ENCODE measurements at regions not wholly inside any gene's neighbourhood (a gene's known extent, or its start where the extent isn't known, plus 50 kb on each side); places are given as distances from the start of the nearest gene placed in this dataset.
A peak's percentile ranks its signal among the peaks of the same experiment; 100 is the strongest.

DNA sequence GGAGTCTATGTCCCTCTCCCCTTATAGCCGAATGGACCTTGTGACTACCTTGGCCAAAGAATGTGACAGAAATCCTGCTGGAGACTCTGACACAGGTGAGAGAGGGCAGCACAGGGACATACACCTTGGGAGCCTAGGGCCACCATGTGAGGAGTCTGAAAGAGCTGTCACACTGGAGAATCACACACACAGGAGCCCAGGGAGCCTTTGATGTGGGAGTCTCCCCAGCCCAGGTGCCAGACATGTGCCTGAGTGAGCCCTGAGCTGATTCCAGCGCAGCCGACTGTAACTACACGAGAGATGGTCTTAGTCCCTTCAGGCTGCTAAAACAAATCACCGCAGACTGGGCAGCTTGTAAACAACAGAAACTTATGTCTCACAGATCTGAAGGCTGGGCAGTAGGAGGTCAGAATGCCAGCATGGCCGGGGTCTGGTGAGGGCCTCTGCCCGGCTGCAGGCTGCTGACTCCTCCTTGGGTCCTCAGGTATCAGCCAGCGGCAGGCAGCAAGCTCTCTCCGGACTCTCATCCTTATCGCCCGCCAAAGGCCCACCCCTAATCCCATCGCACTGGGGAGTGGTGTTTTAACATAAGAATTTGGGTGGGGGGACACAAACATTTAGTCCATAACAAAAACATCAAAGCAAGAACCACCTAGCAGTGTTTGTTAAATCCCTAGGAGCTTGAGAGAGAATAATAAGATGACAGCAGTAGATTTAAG, 63.8 kb upstream of the GPR45 start (continued):
- TF ChIP-seq, protein P1, sequence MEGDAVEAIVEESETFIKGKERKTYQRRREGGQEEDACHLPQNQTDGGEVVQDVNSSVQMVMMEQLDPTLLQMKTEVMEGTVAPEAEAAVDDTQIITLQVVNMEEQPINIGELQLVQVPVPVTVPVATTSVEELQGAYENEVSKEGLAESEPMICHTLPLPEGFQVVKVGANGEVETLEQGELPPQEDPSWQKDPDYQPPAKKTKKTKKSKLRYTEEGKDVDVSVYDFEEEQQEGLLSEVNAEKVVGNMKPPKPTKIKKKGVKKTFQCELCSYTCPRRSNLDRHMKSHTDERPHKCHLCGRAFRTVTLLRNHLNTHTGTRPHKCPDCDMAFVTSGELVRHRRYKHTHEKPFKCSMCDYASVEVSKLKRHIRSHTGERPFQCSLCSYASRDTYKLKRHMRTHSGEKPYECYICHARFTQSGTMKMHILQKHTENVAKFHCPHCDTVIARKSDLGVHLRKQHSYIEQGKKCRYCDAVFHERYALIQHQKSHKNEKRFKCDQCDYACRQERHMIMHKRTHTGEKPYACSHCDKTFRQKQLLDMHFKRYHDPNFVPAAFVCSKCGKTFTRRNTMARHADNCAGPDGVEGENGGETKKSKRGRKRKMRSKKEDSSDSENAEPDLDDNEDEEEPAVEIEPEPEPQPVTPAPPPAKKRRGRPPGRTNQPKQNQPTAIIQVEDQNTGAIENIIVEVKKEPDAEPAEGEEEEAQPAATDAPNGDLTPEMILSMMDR (IDR thresholded peaks at IDR 0.05; ENCODE audit: low read depth, low read length, missing input control) = no peak

DNA sequence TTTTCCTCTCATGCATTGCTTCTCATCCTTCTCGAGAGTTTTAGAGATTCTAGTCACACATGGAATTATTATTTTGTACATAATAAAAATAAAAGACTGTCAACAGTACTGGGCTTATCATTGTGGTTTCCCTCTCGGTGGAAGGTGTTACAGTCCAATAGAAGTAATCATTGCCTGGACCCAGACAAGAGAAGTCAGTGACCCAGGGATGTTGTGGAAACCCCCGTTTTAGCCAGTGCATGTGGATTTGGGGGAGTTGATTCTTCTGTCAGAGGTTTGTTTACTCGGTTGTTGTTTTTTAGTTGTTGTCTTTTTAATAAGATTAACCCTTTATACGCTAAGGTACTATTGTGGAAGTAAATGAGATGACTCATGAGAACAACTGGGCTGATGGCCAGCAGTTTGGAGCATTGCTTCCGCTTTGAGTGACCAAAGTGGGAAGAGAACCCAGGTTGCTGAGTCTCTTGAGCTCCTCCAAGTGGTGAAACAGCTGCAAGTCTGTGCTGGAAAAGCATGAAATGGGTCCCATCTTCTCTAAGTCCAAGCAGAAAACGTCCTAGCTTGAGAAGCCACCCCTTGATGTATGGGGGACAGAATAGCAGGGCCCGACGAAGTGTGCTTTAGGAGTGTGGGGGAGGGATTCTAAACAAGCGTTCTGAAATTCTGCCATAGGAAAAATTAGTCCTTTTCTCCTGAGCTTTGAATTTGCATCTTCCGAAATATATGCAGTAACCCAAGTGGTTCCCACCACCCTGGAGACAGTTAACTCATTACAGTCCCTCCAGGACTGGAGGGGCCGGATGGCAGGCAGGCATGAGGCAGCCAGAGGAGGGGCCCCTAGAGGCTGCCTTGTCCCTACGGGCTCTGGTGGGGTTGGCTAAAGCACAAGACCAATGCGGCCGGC, 61.8 kb upstream of the GPR45 start:
- Histone ChIP-seq H3K36me3 (ENCODE audit: control insufficient read depth in 4 of 4, insufficient read depth in 3 of 4, low read depth in 1 of 4, low read length in 3 of 4) (no peaks in the 10 kb centered on the region), H3K9me3 (ENCODE audit: control insufficient read depth in 4 of 4, low read length in 3 of 4) (no peaks in the 10 kb centered on the region), H3K9ac (ENCODE audit: low read depth in 1 of 2, low read length in 2 of 2) (no peak overlapping the region), H3K27ac (ENCODE audit: low read depth in 1 of 2, low read length in 2 of 2) (no peak overlapping the region), H3K4me1 (ENCODE audit: control insufficient read depth in 4 of 4, insufficient read depth in 4 of 4, low read length in 3 of 4) (no peaks in the 10 kb centered on the region), H3K4me3 (ENCODE audit: low read depth in 1 of 3, low read length in 3 of 3) (no peak overlapping the region), H3K27me3 (ENCODE audit: control insufficient read depth in 4 of 4, insufficient read depth in 4 of 4, low read length in 3 of 4) (no peaks in the 10 kb centered on the region)
- WGBS = 53% methylated on average over 15 of the region's 15 CpGs
- DNase-seq (ENCODE audit: low spot score) = no peak
- TF ChIP-seq TAF1 (conservative IDR thresholded peaks at IDR 0.05) = no peak
- TF ChIP-seq JUND (IDR thresholded peaks at IDR 0.05) = peak in 1 of 2 donors; percentile 21
- TF ChIP-seq, protein P1 (IDR thresholded peaks at IDR 0.05; ENCODE audit: low read depth, low read length, missing input control) = peak; percentile 28
- no peak for TF ChIP-seq HNF4A (conservative IDR thresholded peaks at IDR 0.05)
- TF ChIP-seq, protein P2, sequence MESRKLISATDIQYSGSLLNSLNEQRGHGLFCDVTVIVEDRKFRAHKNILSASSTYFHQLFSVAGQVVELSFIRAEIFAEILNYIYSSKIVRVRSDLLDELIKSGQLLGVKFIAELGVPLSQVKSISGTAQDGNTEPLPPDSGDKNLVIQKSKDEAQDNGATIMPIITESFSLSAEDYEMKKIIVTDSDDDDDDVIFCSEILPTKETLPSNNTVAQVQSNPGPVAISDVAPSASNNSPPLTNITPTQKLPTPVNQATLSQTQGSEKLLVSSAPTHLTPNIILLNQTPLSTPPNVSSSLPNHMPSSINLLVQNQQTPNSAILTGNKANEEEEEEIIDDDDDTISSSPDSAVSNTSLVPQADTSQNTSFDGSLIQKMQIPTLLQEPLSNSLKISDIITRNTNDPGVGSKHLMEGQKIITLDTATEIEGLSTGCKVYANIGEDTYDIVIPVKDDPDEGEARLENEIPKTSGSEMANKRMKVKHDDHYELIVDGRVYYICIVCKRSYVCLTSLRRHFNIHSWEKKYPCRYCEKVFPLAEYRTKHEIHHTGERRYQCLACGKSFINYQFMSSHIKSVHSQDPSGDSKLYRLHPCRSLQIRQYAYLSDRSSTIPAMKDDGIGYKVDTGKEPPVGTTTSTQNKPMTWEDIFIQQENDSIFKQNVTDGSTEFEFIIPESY (IDR thresholded peaks at IDR 0.05) = no peak
- TF ChIP-seq GABPA (IDR thresholded peaks at IDR 0.05 in 1 of 2, conservative IDR thresholded peaks at IDR 0.05 in 1 of 2) = no peak
- TF ChIP-seq, protein P3, sequence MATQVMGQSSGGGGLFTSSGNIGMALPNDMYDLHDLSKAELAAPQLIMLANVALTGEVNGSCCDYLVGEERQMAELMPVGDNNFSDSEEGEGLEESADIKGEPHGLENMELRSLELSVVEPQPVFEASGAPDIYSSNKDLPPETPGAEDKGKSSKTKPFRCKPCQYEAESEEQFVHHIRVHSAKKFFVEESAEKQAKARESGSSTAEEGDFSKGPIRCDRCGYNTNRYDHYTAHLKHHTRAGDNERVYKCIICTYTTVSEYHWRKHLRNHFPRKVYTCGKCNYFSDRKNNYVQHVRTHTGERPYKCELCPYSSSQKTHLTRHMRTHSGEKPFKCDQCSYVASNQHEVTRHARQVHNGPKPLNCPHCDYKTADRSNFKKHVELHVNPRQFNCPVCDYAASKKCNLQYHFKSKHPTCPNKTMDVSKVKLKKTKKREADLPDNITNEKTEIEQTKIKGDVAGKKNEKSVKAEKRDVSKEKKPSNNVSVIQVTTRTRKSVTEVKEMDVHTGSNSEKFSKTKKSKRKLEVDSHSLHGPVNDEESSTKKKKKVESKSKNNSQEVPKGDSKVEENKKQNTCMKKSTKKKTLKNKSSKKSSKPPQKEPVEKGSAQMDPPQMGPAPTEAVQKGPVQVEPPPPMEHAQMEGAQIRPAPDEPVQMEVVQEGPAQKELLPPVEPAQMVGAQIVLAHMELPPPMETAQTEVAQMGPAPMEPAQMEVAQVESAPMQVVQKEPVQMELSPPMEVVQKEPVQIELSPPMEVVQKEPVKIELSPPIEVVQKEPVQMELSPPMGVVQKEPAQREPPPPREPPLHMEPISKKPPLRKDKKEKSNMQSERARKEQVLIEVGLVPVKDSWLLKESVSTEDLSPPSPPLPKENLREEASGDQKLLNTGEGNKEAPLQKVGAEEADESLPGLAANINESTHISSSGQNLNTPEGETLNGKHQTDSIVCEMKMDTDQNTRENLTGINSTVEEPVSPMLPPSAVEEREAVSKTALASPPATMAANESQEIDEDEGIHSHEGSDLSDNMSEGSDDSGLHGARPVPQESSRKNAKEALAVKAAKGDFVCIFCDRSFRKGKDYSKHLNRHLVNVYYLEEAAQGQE (IDR thresholded peaks at IDR 0.05) = no peak
- TF ChIP-seq HNF4G (IDR thresholded peaks at IDR 0.05) = no peak
- TF ChIP-seq, protein P4, sequence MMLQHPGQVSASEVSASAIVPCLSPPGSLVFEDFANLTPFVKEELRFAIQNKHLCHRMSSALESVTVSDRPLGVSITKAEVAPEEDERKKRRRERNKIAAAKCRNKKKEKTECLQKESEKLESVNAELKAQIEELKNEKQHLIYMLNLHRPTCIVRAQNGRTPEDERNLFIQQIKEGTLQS (IDR thresholded peaks at IDR 0.05) = no peak
- TF ChIP-seq RAD21 (IDR thresholded peaks at IDR 0.05) = peak; percentile 51 to 58
- TF ChIP-seq, protein P5, sequence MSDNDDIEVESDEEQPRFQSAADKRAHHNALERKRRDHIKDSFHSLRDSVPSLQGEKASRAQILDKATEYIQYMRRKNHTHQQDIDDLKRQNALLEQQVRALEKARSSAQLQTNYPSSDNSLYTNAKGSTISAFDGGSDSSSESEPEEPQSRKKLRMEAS (IDR thresholded peaks at IDR 0.05) = no peak
- TF ChIP-seq NR2F2 (IDR thresholded peaks at IDR 0.05) = no peak
- TF ChIP-seq FOXA2 (IDR thresholded peaks at IDR 0.05) = no peak
- no peak for TF ChIP-seq RXRA (IDR thresholded peaks at IDR 0.05)
- TF ChIP-seq EGR1 (IDR thresholded peaks at IDR 0.05; ENCODE audit: low read depth in 2 of 2) = no peak

Measured in liver (tissue), 8 donors.